ENCODE measurements at regions not wholly inside any gene's neighbourhood (a gene's known extent, or its start where the extent isn't known, plus 50 kb on each side); places are given as distances from the start of the nearest gene placed in this dataset.
"Not testable (repeated sequence)": the region's sequence is repeated elsewhere in the genome, so short reads cannot be mapped to it uniquely, and the experiment has no call there.

- Mint-ChIP-seq H3K27me3 (no peaks in the 10 kb centered on the region), H3K9me3 (peaks cover 10% of the 10 kb centered on the region), H3K27ac (no peak overlapping the region), H3K4me3 (no peak overlapping the region), H3K4me1 (no peaks in the 10 kb centered on the region), H3K36me3 (ENCODE audit: low read depth) (no peaks in the 10 kb centered on the region)
- DNase-seq = no peak
- ATAC-seq = no peak
These were observed 757.3 kb upstream of the AUTS2 start for GRCh38 chr7:68840991-68841390.

DNA sequence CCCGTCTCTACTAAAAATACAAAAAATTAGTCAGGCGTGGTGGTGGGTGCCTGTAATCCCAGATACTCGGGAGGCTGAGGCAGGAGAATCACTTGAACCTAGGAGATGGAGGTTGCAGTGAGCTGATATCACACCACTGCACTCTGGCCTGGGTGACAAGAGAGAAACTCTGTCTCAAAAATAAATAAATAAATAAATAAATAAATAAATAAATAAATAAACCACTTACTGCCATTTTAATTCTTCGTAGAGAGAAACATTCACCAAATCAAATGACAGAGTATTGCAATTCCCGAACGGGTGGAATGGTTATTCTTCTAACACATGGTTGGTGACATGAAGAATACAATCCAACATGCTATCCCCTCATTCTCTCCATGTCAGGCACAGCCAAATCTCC is 754.3 kb upstream of the AUTS2 start:
- H3K9me3 Mint-ChIP-seq = peaks cover 24% of the 10 kb centered on the region
- not testable (repeated sequence) for H3K36me3 Mint-ChIP-seq (ENCODE audit: low read depth); H3K4me3 Mint-ChIP-seq; ATAC-seq; H3K27me3 Mint-ChIP-seq; H3K4me1 Mint-ChIP-seq; H3K27ac Mint-ChIP-seq; DNase-seq

GRCh38 chr7:68846811-68847325 is 751.4 kb upstream of the AUTS2 start:
- Mint-ChIP-seq H3K4me3 (no peak overlapping the region), H3K36me3 (ENCODE audit: low read depth) (no peaks in the 10 kb centered on the region), H3K27ac (no peak overlapping the region), H3K4me1 (no peaks in the 10 kb centered on the region), H3K27me3 (no peaks in the 10 kb centered on the region), H3K9me3 (peaks cover 24% of the 10 kb centered on the region)
- ATAC-seq (no peak), DNase-seq (no peak)

- DNase-seq (no peak), ATAC-seq (no peak)
- H3K9me3 Mint-ChIP-seq = peaks cover 3% of the 10 kb centered on the region
- no peaks in the 10 kb centered on the region for H3K27me3 Mint-ChIP-seq
- no peaks in the 10 kb centered on the region for H3K4me1 Mint-ChIP-seq
- H3K4me3 Mint-ChIP-seq = no peak overlapping the region
- no peak overlapping the region for H3K27ac Mint-ChIP-seq
- no peaks in the 10 kb centered on the region for H3K36me3 Mint-ChIP-seq (ENCODE audit: low read depth)
These were observed 745.0 kb upstream of the AUTS2 start for GRCh38 chr7:68853254-68853653.

DNA sequence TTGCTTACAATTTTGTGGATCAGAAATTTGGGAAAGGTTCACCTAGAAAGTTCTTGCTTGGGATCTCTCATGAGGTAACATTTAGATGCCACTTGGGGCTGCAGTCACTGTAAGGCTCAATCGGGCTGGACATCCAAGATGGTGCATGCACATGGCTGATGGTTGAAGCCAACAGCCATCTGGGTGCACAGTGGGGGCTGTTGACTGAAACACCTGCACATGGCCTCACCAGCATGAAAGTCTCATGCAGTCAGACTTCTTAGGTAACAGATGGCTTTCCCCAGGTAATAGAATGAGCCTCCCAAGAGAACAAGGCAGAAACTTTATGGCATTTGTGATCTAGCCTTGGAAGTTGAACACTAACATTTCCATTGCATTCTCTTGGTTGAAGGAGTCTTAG is 740.7 kb upstream of the AUTS2 start:
- no peak overlapping the region for H3K27ac Mint-ChIP-seq
- H3K4me3 Mint-ChIP-seq = no peak overlapping the region
- H3K9me3 Mint-ChIP-seq = peaks cover 11% of the 10 kb centered on the region
- H3K27me3 Mint-ChIP-seq = no peaks in the 10 kb centered on the region
- no peak for ATAC-seq
- no peaks in the 10 kb centered on the region for H3K4me1 Mint-ChIP-seq
- H3K36me3 Mint-ChIP-seq (ENCODE audit: low read depth) = no peaks in the 10 kb centered on the region
- DNase-seq = no peak

DNA sequence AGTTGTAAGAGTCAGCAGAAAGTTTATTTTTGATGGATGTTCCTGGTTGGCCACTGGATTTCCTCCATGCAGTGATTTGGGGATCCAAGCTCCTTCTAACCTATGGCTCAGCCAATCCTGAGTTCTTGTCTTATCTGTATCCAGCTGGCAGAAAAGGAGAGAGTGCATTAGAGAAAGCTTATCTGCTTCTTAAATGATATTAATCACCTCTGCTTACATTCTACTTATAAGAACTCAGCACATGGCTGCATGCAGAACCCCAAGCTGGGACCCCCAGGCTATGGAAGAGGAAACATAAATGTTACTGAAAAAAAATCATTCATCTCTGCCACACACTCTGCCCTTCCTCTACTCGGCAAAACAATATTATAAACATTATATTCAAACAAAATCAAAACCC is 739.8 kb upstream of the AUTS2 start:
- Mint-ChIP-seq H3K4me1 (no peaks in the 10 kb centered on the region), H3K27me3 (no peaks in the 10 kb centered on the region), H3K27ac (no peak overlapping the region), H3K36me3 (ENCODE audit: low read depth) (no peaks in the 10 kb centered on the region), H3K9me3 (peaks cover 13% of the 10 kb centered on the region), H3K4me3 (no peak overlapping the region)
- ATAC-seq = no peak
- DNase-seq = no peak

DNA sequence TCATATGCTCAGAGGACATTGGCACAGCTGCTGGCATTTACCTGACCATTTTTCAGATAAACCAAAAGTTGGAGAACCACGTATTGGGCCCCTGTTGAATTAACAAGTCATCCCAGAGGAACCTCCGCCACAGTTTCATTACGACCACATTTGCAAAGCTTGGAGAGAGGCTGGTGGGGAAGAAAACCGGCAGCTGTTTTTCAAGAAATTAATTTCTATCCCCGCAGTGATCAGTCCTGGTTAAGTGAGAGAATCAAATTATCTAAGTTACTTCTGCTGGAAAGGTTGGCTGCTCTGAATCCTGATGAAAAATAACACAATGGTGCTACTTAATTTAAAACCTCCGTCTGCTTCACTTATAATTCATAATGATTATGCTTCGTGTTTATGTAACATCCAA is 737.1 kb upstream of the AUTS2 start:
- no peak overlapping the region for H3K27ac Mint-ChIP-seq
- H3K27me3 Mint-ChIP-seq = no peaks in the 10 kb centered on the region
- no peak overlapping the region for H3K4me3 Mint-ChIP-seq
- H3K4me1 Mint-ChIP-seq = no peaks in the 10 kb centered on the region
- H3K36me3 Mint-ChIP-seq (ENCODE audit: low read depth) = no peaks in the 10 kb centered on the region
- peaks cover 13% of the 10 kb centered on the region for H3K9me3 Mint-ChIP-seq
- DNase-seq (no peak), ATAC-seq (no peak)

- Mint-ChIP-seq H3K4me3 (no peak overlapping the region), H3K9me3 (peaks cover 14% of the 10 kb centered on the region), H3K27ac (no peak overlapping the region), H3K36me3 (ENCODE audit: low read depth) (no peaks in the 10 kb centered on the region), H3K27me3 (no peaks in the 10 kb centered on the region), H3K4me1 (no peaks in the 10 kb centered on the region)
- no peak for ATAC-seq
- DNase-seq = no peak
These were observed 736.0 kb upstream of the AUTS2 start for GRCh38 chr7:68862261-68862660.

- Mint-ChIP-seq H3K4me3 (no peak overlapping the region), H3K36me3 (ENCODE audit: low read depth) (no peaks in the 10 kb centered on the region), H3K9me3 (peaks cover 18% of the 10 kb centered on the region), H3K27me3 (no peaks in the 10 kb centered on the region), H3K4me1 (no peaks in the 10 kb centered on the region), H3K27ac (no peak overlapping the region)
- no peak for ATAC-seq
- no peak for DNase-seq
These were observed 735.5 kb upstream of the AUTS2 start for GRCh38 chr7:68862736-68863135.

GRCh38 chr7:68865351-68866199 is 732.7 kb upstream of the AUTS2 start:
- DNase-seq = no peak
- no peak overlapping the region for H3K27ac Mint-ChIP-seq
- H3K27me3 Mint-ChIP-seq = no peaks in the 10 kb centered on the region
- H3K36me3 Mint-ChIP-seq (ENCODE audit: low read depth) = no peaks in the 10 kb centered on the region
- no peaks in the 10 kb centered on the region for H3K4me1 Mint-ChIP-seq
- no peak for ATAC-seq
- no peak overlapping the region for H3K4me3 Mint-ChIP-seq
- peaks cover 42% of the 10 kb centered on the region for H3K9me3 Mint-ChIP-seq

DNA sequence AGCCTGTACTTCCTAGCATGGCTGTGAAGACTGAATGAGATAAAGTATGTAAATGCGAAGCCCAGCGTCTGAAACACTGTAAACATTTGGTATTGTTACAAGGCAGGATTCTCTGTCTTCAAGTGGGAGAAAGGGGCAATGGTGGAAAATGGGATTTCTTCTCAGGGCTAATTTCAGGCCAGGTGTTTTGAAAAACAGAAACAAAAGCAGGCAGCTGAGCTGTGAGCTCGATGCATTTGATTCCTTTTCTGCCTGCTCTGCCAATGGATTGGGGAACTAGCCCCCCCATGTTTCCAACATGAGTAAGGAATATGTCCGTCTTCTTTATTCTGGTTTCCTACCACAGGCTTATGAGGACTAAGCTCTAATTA is 732.1 kb upstream of the AUTS2 start:
- no peaks in the 10 kb centered on the region for H3K27me3 Mint-ChIP-seq
- ATAC-seq (no peak), DNase-seq (no peak)
- H3K4me1 Mint-ChIP-seq = no peaks in the 10 kb centered on the region
- no peaks in the 10 kb centered on the region for H3K36me3 Mint-ChIP-seq (ENCODE audit: low read depth)
- no peak overlapping the region for H3K27ac Mint-ChIP-seq
- peaks cover 44% of the 10 kb centered on the region for H3K9me3 Mint-ChIP-seq
- no peak overlapping the region for H3K4me3 Mint-ChIP-seq

DNA sequence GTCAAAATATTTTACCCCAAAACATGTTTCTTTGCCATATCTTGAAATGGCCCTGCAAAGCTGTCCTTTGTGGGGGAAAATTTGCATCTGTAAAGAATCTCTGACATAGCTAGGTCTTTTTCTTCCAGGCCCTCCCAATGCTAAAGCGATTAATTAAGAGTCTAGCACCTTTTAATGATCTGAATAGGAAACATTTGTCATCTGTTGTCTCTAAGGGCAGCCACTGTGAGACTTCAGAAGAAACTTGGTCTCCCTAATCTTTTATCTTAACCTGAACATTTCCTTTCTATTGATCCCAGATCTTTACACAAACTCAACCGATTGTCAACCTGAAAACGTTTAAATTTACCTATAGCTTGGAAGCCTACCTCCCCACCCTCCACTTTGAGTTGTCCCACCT is 731.6 kb upstream of the AUTS2 start:
- not testable (repeated sequence) for H3K4me1 Mint-ChIP-seq; H3K27me3 Mint-ChIP-seq; H3K27ac Mint-ChIP-seq; DNase-seq; H3K4me3 Mint-ChIP-seq; ATAC-seq; H3K36me3 Mint-ChIP-seq (ENCODE audit: low read depth)
- peaks cover 40% of the 10 kb centered on the region for H3K9me3 Mint-ChIP-seq

DNA sequence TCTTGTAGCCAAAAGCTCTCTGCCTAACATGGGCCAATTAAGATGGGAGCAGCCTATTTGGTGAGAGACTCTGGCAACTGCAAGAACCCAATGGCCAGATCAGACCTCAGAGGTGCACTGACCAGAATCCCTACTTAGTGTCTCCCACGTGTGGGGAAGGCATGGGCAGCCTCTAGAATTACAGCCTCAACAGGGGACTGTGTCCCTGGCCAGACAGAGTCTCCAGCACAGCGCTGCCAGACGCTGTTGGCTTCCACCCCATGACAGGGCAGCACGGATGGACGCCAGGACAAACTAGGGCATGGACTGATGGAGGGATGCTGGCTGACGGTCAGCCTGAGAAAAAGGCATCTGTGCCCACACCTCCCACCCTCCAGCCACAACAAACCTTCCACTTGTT is 729.3 kb upstream of the AUTS2 start:
- no peaks in the 10 kb centered on the region for H3K4me1 Mint-ChIP-seq
- no peak overlapping the region for H3K27ac Mint-ChIP-seq
- ATAC-seq = no peak

DNA sequence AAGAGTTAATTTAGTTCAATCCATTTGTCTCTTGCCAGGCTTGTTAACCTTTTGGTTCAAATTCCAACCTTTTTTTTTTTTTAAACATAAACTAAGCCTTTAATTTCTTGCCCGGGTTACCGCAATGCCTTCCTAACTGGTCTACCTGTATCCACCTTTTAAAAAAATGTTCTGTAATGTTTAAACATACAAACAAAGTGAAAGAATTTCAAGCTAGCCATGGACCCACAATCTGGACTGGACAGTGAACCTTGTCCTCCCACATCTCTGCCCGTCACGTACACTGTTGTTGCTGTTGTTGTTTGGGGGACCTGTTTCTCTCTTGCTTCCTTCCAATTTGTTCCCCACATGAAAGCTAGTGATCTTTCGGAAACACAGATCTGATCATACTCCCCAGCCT is 724.7 kb upstream of the AUTS2 start:
- Mint-ChIP-seq H3K9me3 (peaks cover 29% of the 10 kb centered on the region), H3K4me1 (no peaks in the 10 kb centered on the region), H3K4me3 (no peak overlapping the region), H3K36me3 (ENCODE audit: low read depth) (no peaks in the 10 kb centered on the region), H3K27me3 (no peaks in the 10 kb centered on the region), H3K27ac (no peak overlapping the region)
- ATAC-seq = no peak
- DNase-seq = no peak

More for the DNA sequence above, 729.3 kb upstream of the AUTS2 start:
- Mint-ChIP-seq H3K4me3 (no peak overlapping the region), H3K36me3 (ENCODE audit: low read depth) (no peaks in the 10 kb centered on the region), H3K27me3 (no peaks in the 10 kb centered on the region), H3K9me3 (peaks cover 38% of the 10 kb centered on the region)
- no peak for DNase-seq

DNA sequence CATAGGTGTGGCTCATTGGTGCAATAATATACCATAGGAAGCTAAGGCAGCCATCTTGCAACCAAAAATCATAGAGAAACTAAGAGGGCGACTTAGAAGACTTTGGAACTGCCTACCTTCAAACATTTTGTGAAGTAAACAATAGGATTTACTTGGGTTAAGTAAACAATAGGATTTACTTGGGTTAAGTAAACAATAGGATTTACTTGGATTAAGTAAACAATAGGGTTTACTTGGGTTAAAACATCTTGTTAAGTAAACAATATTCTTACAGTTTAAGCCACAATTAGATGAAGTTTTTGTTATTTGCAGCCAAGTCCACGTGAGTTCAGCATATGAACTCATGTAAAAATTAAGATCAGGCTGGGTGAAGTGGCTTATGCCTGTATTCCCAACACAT is 722.4 kb upstream of the AUTS2 start:
- ATAC-seq (no peak), DNase-seq (no peak)
- H3K27ac Mint-ChIP-seq = no peak overlapping the region

More for the DNA sequence above, 722.4 kb upstream of the AUTS2 start:
- H3K36me3 Mint-ChIP-seq (ENCODE audit: low read depth) = no peaks in the 10 kb centered on the region
- no peaks in the 10 kb centered on the region for H3K27me3 Mint-ChIP-seq
- H3K9me3 Mint-ChIP-seq = peaks cover 10% of the 10 kb centered on the region
- H3K4me3 Mint-ChIP-seq = no peak overlapping the region
- no peaks in the 10 kb centered on the region for H3K4me1 Mint-ChIP-seq
